GM23248 (cell line): ENCODE measurements at regions not wholly inside any gene's neighbourhood (a gene's known extent, or its start where the extent isn't known, plus 50 kb on each side); places are given as distances from the start of the nearest gene placed in this dataset.

ENCODE experiments used
- DNase-seq: peaks from one replicate; pipeline ENCODE4 v3.0.0-alpha.2; 2015
- H2AFZ ChIP-seq: fragments of 200-600 bp; sonication (generic); 2 replicates; pipeline ENCODE4 v1.6.1; 2016; ENCODE audit warnings: antibody characterized with exemption
- H3F3A ChIP-seq: fragments of 200-600 bp; sonication (generic); 2 replicates; pipeline ENCODE4 v1.6.1; 2016; ENCODE audit warnings: mild to moderate bottlenecking, antibody characterized with exemption, mixed run types; ENCODE audit not compliant: insufficient read depth
- H3K27ac ChIP-seq: fragments of 200-600 bp; sonication (generic); 2 replicates; pipeline ENCODE4 v1.5.1; 2016; ENCODE audit warnings: mild to moderate bottlenecking
- H3K27me3 ChIP-seq: fragments of 200-600 bp; sonication (generic); replicated peaks from 2 replicates; pipeline ENCODE4 v1.6.1; 2016; ENCODE audit warnings: mild to moderate bottlenecking; ENCODE audit not compliant: insufficient read depth
- H3K36me3 ChIP-seq: fragments of 200-600 bp; sonication (generic); 2 replicates; pipeline ENCODE4 v1.6.1; 2016; ENCODE audit warnings: low read depth, mild to moderate bottlenecking
- H3K4me1 ChIP-seq: fragments of 200-600 bp; sonication (generic); 2 replicates; pipeline ENCODE4 v1.6.1; 2016; ENCODE audit warnings: mild to moderate bottlenecking; ENCODE audit not compliant: insufficient read depth
- H3K4me2 ChIP-seq: fragments of 200-600 bp; sonication (generic); one replicate; pipeline ENCODE4 v1.6.1; 2016; ENCODE audit warnings: mild to moderate bottlenecking; ENCODE audit not compliant: unreplicated experiment
- H3K4me3 ChIP-seq: fragments of 200-600 bp; sonication (generic); 2 replicates; pipeline ENCODE4 v1.5.1; 2016; ENCODE audit warnings: mild to moderate bottlenecking
- H3K79me2 ChIP-seq: fragments of 200-600 bp; sonication (generic); 2 replicates; pipeline ENCODE4 v1.6.1; 2016; ENCODE audit warnings: mild to moderate bottlenecking; ENCODE audit not compliant: insufficient read depth
- H3K9ac ChIP-seq: fragments of 200-600 bp; sonication (generic); 2 replicates; pipeline ENCODE4 v1.6.1; 2016; ENCODE audit warnings: mild to moderate bottlenecking
- H3K9me2 ChIP-seq: fragments of 200-600 bp; sonication (generic); 2 replicates; pipeline ENCODE4 v1.6.1; 2016; ENCODE audit warnings: mixed run types, mild to moderate bottlenecking, moderate library complexity; ENCODE audit not compliant: insufficient read depth
- H3K9me3 ChIP-seq: fragments of 200-600 bp; sonication (generic); one replicate; pipeline ENCODE4 v1.6.1; 2017; ENCODE audit warnings: low read depth
- H4K20me1 ChIP-seq: fragments of 200-600 bp; sonication (generic); 2 replicates; pipeline ENCODE4 v1.6.0; 2016; ENCODE audit not compliant: insufficient read depth
- EZH2 ChIP-seq: fragments of 200-600 bp; sonication (generic); IDR thresholded peaks from 2 replicates; pipeline ENCODE4 v1.6.1; 2018; ENCODE audit warnings: antibody characterized with exemption, mild to moderate bottlenecking; ENCODE audit not compliant: insufficient read depth, poor library complexity, severe bottlenecking
- EZH2phosphoT487 ChIP-seq: fragments of 200-600 bp; sonication (generic); IDR thresholded peaks from 2 replicates; pipeline ENCODE4 v1.6.1; 2018; ENCODE audit warnings: antibody characterized with exemption, moderate library complexity, mild to moderate bottlenecking, low read depth; ENCODE audit not compliant: insufficient read depth
- WGBS, 2 experiments: methylation state at CpG; one replicate each; pipeline ENCODE4 v1.1.6; 2015 to 2017; ENCODE audit warnings: low lambda C conversion rate in 2 of 2, low coverage in 1 of 2; ENCODE audit errors: missing lambda C conversion rate in 2 of 2; 5-methylcytosine and 5-hydroxymethylcytosine counted together
- in situ Hi-C: fragments of 300-500 bp; cut with MboI; formaldehyde crosslinking; loops from 2 replicates; pipeline ENCODE4 v1.15.0; 2020

DNA sequence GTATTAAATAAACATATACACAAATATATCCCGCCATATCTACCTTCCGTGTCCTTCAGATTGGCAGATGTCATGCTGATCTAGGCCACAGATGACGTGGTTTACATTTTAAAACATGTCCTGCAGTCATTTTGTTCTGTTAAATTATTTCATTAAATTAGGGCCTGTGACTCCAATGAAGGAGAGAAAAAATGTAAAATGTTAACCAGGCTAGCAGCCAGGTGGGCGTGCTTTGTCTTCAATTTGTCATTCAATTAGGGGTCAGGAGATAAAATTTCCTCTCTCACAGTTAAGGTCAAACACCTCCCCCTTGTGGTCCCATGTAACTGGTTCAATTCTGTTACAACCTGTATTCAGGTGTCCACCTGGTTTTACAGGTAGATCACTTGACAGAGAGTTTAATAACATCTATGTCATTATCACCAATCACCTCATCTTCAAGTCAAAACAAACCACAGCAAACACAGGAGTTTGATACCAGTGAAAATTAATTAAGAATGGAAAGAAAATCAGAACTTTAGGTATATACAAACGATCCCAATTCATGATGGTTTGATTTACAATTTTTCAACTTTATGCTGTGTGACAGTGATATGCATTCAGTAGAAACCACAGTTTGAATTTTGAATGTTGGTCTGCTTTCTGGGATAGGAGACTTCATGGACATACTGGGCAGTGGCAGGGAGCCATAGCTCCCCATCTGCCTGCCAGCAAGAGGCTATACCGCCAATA, 339.4 kb downstream of the CMPK2 start:
- H3K9me3 ChIP-seq = no peaks in the 10 kb centered on the region
- no peaks in the 10 kb centered on the region for H3F3A ChIP-seq
- no peak for DNase-seq
- H3K27ac ChIP-seq = no peak overlapping the region
- H3K4me2 ChIP-seq = no peak overlapping the region
- no peaks in the 10 kb centered on the region for H3K36me3 ChIP-seq
- no peak overlapping the region for H3K4me3 ChIP-seq
- in situ Hi-C loops = no loop called here
- H3K27me3 ChIP-seq = no peaks in the 10 kb centered on the region; the same call in 1 of the 2 replicates
- no peaks in the 10 kb centered on the region for H3K79me2 ChIP-seq
- 55 to 59% methylated on average over 6 of the region's 6 CpGs for WGBS, 2 experiments
- H4K20me1 ChIP-seq = no peaks in the 10 kb centered on the region
- H3K9me2 ChIP-seq = no peaks in the 10 kb centered on the region
- no peak overlapping the region for H3K9ac ChIP-seq
- TF ChIP-seq EZH2phosphoT487 (no peak), EZH2 (no peak)
- H3K4me1 ChIP-seq = no peaks in the 10 kb centered on the region
- no peak overlapping the region for H2AFZ ChIP-seq

DNA sequence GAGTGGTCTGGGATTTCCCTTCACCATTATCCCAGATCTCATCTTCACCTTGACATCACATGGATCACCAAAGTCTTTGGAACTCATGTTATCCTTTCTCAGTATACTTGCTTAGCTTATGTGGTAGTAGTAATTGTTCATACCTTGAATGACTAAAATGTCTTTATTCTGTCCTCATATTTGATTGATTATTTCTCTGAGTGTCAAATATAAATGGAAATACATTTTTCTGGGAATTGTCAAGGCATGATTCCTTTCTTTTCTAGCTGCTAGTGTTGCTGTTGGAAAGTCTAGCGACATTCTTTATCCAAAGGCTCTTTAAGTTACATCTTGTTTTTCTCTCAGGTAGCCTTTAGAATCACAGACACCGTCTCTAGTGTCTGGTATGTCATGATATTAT, 334.4 kb downstream of the CMPK2 start:
- no peak overlapping the region for H2AFZ ChIP-seq
- H3K4me3 ChIP-seq = no peak overlapping the region
- 25 to 29% methylated on average over 2 of the region's 2 CpGs for WGBS, 2 experiments
- DNase-seq = no peak
- H3K9me2 ChIP-seq = no peaks in the 10 kb centered on the region
- H4K20me1 ChIP-seq = no peaks in the 10 kb centered on the region
- TF ChIP-seq EZH2 (no peak), EZH2phosphoT487 (no peak)
- H3F3A ChIP-seq = no peaks in the 10 kb centered on the region
- H3K27ac ChIP-seq = no peak overlapping the region
- H3K9ac ChIP-seq = no peak overlapping the region
- H3K4me2 ChIP-seq = no peak overlapping the region
- H3K79me2 ChIP-seq = no peaks in the 10 kb centered on the region
- H3K9me3 ChIP-seq = no peaks in the 10 kb centered on the region
- H3K27me3 ChIP-seq = no peaks in the 10 kb centered on the region
- H3K36me3 ChIP-seq = no peaks in the 10 kb centered on the region
- H3K4me1 ChIP-seq = no peaks in the 10 kb centered on the region
- in situ Hi-C loops = no loop called here

DNA sequence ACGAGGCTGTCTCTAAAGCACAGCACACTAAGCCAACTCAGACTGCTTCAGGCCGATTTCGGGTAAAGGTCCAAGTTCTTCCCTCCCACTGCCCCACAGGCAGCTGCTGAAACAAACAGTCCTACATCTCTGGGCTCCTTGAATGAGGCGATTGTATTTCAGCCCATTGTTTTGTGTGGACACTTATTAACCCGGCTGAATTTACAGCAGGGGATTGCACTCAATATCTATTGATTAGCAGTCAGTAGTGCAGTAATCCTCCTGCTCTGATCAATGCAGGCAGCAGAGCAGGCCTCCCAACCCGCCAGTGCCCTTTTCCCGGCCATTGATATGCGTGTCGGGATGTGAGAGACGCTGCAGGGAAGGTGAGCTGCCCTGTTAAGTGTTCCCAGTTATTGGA, 330.1 kb downstream of the CMPK2 start:
- Histone ChIP-seq H3K27ac (no peak overlapping the region), H3K9ac (no peak overlapping the region), H3K79me2 (no peaks in the 10 kb centered on the region), H4K20me1 (no peaks in the 10 kb centered on the region), H3K4me2 (no peak overlapping the region), H3K9me3 (no peaks in the 10 kb centered on the region), H2AFZ (no peak overlapping the region), H3K4me1 (no peaks in the 10 kb centered on the region), H3K36me3 (no peaks in the 10 kb centered on the region), H3K4me3 (no peak overlapping the region), H3K27me3 (no peaks in the 10 kb centered on the region), H3F3A (no peaks in the 10 kb centered on the region), H3K9me2 (no peaks in the 10 kb centered on the region)
- no peak for DNase-seq
- TF ChIP-seq EZH2phosphoT487 = no peak
- in situ Hi-C loops = no loop called here
- 18 to 25% methylated on average over 10 of the region's 10 CpGs for WGBS, 2 experiments

DNA sequence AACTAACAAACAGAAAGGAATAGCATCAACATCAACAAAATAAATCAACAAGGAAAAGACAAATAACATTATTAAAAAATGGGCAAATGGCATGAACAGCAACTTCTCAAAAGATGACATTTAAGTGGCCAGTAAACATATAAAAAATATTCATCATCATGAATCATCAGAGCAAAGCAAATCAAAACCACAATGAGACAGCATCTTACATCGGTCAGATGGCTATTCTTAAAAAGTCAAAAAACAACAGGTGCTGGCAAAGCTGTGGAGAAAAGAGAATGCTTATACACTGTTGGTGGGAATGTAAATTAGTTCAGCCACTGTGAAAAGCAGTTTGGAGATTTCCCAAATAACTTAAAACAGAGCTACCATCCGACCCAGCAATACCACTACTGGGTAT, 327.1 kb downstream of the CMPK2 start:
- Histone ChIP-seq H3F3A (no peaks in the 10 kb centered on the region), H3K27me3 (no peaks in the 10 kb centered on the region), H3K4me1 (no peaks in the 10 kb centered on the region), H3K4me2 (no peak overlapping the region), H3K36me3 (no peaks in the 10 kb centered on the region), H3K4me3 (no peak overlapping the region), H3K79me2 (no peaks in the 10 kb centered on the region), H3K9ac (no peak overlapping the region), H4K20me1 (no peaks in the 10 kb centered on the region), H3K27ac (no peak overlapping the region), H3K9me2 (no peaks in the 10 kb centered on the region), H3K9me3 (no peaks in the 10 kb centered on the region), H2AFZ (no peak overlapping the region)
- WGBS, 2 experiments = 16 to 22% methylated on average over 2 of the region's 2 CpGs
- in situ Hi-C loops = no loop called here
- TF ChIP-seq EZH2 = no peak
- no peak for TF ChIP-seq EZH2phosphoT487
- peak; percentile 0 for DNase-seq

DNA sequence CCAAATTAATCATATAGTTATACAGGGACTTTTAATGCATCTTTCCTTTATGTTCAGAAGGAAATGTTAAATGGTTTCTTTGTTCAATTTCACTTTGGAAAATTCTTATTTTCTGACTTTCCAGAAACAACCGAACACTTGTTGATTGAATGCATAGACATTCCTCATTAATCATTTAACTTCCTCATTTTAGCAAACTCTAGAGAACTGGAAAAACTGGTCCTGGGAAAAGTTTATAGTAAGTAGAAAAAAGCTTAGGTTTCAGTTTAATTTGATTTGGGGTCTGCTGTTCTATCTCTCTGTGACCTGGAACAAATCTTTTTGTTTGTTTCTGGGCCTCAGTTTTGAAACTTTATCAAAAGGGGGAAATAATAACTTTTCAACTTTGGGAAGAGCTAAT, 320.4 kb downstream of the CMPK2 start:
- H4K20me1 ChIP-seq = no peaks in the 10 kb centered on the region
- H3K9me3 ChIP-seq = no peaks in the 10 kb centered on the region
- no peak overlapping the region for H3K4me2 ChIP-seq
- WGBS, 2 experiments = 15 to 22% methylated on average over 1 of the region's 1 CpG
- no peaks in the 10 kb centered on the region for H3K79me2 ChIP-seq
- H3K27me3 ChIP-seq = no peaks in the 10 kb centered on the region
- no peaks in the 10 kb centered on the region for H3K4me1 ChIP-seq
- H2AFZ ChIP-seq = no peak overlapping the region
- in situ Hi-C loops = no loop called here
- no peak overlapping the region for H3K27ac ChIP-seq
- no peak overlapping the region for H3K4me3 ChIP-seq
- H3K9me2 ChIP-seq = no peaks in the 10 kb centered on the region
- no peak for DNase-seq
- H3K9ac ChIP-seq = no peak overlapping the region
- H3K36me3 ChIP-seq = no peaks in the 10 kb centered on the region
- TF ChIP-seq EZH2phosphoT487 = no peak
- no peak for TF ChIP-seq EZH2
- no peaks in the 10 kb centered on the region for H3F3A ChIP-seq
